ENCODE measurements at regions not wholly inside any gene's neighbourhood (a gene's known extent, or its start where the extent isn't known, plus 50 kb on each side); places are given as distances from the start of the nearest gene placed in this dataset.

- TF ChIP-seq LEF1 (IDR thresholded peaks at IDR 0.05; ENCODE audit: borderline replicate concordance) (no peak), TARDBP (IDR thresholded peaks at IDR 0.05) (no peak), SP1 (IDR thresholded peaks at IDR 0.05) (no peak), FOXM1 (IDR thresholded peaks at IDR 0.05; ENCODE audit: borderline replicate concordance) (no peak), ZNF384 (IDR thresholded peaks at IDR 0.05) (no peak), FOXA1 (IDR thresholded peaks at IDR 0.05) (no peak), FOXK2 (IDR thresholded peaks at IDR 0.05) (no peak), NFRKB (IDR thresholded peaks at IDR 0.05) (no peak), SUZ12 (IDR thresholded peaks at IDR 0.05) (no peak), BHLHE40 (IDR thresholded peaks at IDR 0.05; ENCODE audit: borderline replicate concordance) (no peak), ELF4 (IDR thresholded peaks at IDR 0.05) (no peak), HDGF (IDR thresholded peaks at IDR 0.05; ENCODE audit: borderline replicate concordance) (no peak), CTBP1 (IDR thresholded peaks at IDR 0.05; ENCODE audit: borderline replicate concordance) (no peak)
- TF ChIP-seq, protein P1, sequence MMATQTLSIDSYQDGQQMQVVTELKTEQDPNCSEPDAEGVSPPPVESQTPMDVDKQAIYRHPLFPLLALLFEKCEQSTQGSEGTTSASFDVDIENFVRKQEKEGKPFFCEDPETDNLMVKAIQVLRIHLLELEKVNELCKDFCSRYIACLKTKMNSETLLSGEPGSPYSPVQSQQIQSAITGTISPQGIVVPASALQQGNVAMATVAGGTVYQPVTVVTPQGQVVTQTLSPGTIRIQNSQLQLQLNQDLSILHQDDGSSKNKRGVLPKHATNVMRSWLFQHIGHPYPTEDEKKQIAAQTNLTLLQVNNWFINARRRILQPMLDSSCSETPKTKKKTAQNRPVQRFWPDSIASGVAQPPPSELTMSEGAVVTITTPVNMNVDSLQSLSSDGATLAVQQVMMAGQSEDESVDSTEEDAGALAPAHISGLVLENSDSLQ (IDR thresholded peaks at IDR 0.05): no peak
Measured at GRCh38 chr10:78533098-78533497, 499.4 kb downstream of the RPS24 start.

Measured in HEK293T (cell line).